ENCODE measurements at regions not wholly inside any gene's neighbourhood (a gene's known extent, or its start where the extent isn't known, plus 50 kb on each side); places are given as distances from the start of the nearest gene placed in this dataset.
"Not testable (repeated sequence)": the region's sequence is repeated elsewhere in the genome, so short reads cannot be mapped to it uniquely, and the experiment has no call there.

- no peak for DNase-seq
Measured at GRCh38 chr1:232335261-232335660, 294.7 kb downstream of the SIPA1L2 start.

- DNase-seq, result no peak
Measured at GRCh38 chr1:232334811-232335210, 295.1 kb downstream of the SIPA1L2 start.

- DNase-seq, result no peak
Measured at GRCh38 chr1:232334246-232334645, 295.7 kb downstream of the SIPA1L2 start.

- DNase-seq, result no peak
Measured at GRCh38 chr1:232333419-232333767, 296.5 kb downstream of the SIPA1L2 start.

GRCh38 chr1:232332710-232333418 is 297.1 kb downstream of the SIPA1L2 start:
- DNase-seq, result not testable (repeated sequence)

GRCh38 chr1:232329103-232329813 is 300.7 kb downstream of the SIPA1L2 start:
- DNase-seq, result no peak

GRCh38 chr1:232328486-232329102 is 301.3 kb downstream of the SIPA1L2 start:
- DNase-seq, result no peak

GRCh38 chr1:232327899-232328298 is 302.0 kb downstream of the SIPA1L2 start:
- DNase-seq, result no peak

GRCh38 chr1:232327269-232327668 is 302.7 kb downstream of the SIPA1L2 start:
- DNase-seq, result no peak

GRCh38 chr1:232322162-232322734 is 307.7 kb downstream of the SIPA1L2 start:
- no peak for DNase-seq

GRCh38 chr1:232319518-232320210 is 310.3 kb downstream of the SIPA1L2 start:
- no peak for DNase-seq

- DNase-seq, result no peak
Measured at GRCh38 chr1:232319072-232319471, 310.9 kb downstream of the SIPA1L2 start.

- DNase-seq, result no peak
Measured at GRCh38 chr1:232318143-232318542, 311.8 kb downstream of the SIPA1L2 start.

GRCh38 chr1:232317350-232317749 is 312.6 kb downstream of the SIPA1L2 start:
- no peak for DNase-seq

GRCh38 chr1:232316864-232317263 is 313.1 kb downstream of the SIPA1L2 start:
- DNase-seq, result no peak

- DNase-seq, result not testable (repeated sequence)
Measured at GRCh38 chr1:232313876-232314275, 316.1 kb downstream of the SIPA1L2 start.

- DNase-seq, result no peak
Measured at GRCh38 chr1:232310541-232310940, 319.4 kb downstream of the SIPA1L2 start.

GRCh38 chr1:232308616-232309015 is 321.3 kb downstream of the SIPA1L2 start:
- no peak for DNase-seq

- no peak for DNase-seq
Measured at GRCh38 chr1:232307296-232308017, 322.5 kb downstream of the SIPA1L2 start.

GRCh38 chr1:232306269-232306961 is 323.5 kb downstream of the SIPA1L2 start:
- no peak for DNase-seq

- DNase-seq, result no peak
Measured at GRCh38 chr1:232305050-232305449, 324.9 kb downstream of the SIPA1L2 start.

GRCh38 chr1:232303222-232303620 is 326.7 kb downstream of the SIPA1L2 start:
- DNase-seq, result no peak

All from NCI-H1930 (cell line).